AML-193 (cell line): ENCODE measurements at regions not wholly inside any gene's neighbourhood (a gene's known extent, or its start where the extent isn't known, plus 50 kb on each side); places are given as distances from the start of the nearest gene placed in this dataset.
"Not testable (repeated sequence)": the region's sequence is repeated elsewhere in the genome, so short reads cannot be mapped to it uniquely, and the experiment has no call there.

ENCODE experiments used
- DNase-seq, 2 experiments: peaks; one replicate each; lab custom pipeline; 2025; lab: John Stamatoyannopoulos, UW

DNA sequence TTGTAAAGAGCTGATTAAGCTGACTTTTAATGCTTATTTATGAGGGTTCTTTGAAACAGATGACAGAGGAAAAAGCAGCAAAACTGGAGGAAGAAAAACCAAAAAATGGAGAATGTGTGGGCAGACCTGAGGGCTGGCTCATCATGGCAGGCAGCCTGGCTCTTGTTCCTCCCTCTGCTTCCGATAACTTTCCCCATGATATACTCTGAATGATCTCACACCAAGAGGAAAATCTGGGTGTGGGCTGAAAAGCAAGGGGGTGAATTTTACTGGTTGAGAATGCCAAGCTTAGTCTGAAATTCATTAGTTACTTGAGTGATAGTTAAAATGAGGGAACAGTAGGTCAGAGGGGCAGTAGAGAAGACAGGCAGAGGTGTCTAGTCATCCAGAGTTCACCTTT lies 330.1 kb upstream of the PRICKLE1 start:
- no peak for DNase-seq

DNA sequence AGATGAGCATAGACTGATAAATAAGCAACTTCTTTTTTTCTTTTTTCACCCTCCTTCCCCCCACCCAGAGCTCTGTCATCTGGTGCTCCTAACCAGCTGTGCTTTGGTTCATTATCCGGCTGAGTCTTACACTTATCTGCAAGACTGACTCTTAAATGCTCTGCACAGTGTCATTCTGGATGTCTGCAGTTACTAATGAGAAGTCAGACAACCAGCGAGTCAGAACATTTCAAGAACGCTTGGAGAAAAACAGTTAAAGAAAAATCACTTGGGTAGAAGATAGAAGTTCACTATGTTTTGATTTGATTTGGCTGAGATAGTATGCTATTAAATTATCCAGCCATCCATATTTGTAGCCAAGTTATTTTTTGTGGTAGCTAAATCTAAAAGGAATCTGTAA lies 328.9 kb upstream of the PRICKLE1 start:
- no peak for DNase-seq

DNA sequence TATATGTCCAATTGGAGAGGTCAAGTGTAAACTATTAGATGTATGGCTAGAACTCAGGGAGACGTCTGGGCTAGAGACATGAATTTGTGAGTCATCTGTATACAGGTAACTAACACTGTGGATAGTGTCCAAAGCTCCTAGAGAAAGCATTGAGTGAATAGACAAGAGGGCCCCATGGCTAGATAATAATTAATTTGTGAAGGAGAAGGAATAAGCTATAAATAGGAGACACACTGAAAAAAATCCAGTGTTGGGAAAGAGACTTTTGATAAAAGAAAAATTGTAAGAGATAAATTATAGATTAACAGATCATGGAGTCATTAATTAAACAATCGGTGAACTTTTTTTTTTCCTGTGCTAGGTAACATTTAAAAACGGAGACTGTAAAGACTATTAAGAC lies 326.6 kb upstream of the PRICKLE1 start:
- no peak for DNase-seq

DNA sequence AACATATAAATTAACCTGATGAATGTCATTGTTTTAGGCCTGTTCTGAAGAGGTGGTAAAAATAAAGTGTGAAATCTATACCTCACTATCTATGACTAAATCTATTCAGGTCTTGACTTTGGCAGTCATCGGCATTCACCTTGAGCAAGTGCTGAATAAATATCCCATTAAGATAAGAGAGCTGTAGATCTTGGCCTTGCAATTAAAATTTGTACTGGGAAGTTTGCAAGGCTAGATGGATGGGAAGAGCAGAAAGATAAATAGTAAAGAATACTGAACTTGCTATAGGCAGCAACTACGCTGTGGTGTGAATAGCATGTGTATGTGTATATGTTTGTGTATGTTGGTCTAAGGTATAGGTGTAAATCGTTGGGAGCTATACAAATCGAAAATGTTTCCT lies 325.9 kb upstream of the PRICKLE1 start:
- DNase-seq: no peak

- no peak for DNase-seq
These were observed 322.8 kb upstream of the PRICKLE1 start for GRCh38 chr12:42912367-42912766.

GRCh38 chr12:42910656-42911055 lies 321.1 kb upstream of the PRICKLE1 start:
- no peak for DNase-seq

GRCh38 chr12:42908712-42909111 lies 319.2 kb upstream of the PRICKLE1 start:
- no peak for DNase-seq

DNA sequence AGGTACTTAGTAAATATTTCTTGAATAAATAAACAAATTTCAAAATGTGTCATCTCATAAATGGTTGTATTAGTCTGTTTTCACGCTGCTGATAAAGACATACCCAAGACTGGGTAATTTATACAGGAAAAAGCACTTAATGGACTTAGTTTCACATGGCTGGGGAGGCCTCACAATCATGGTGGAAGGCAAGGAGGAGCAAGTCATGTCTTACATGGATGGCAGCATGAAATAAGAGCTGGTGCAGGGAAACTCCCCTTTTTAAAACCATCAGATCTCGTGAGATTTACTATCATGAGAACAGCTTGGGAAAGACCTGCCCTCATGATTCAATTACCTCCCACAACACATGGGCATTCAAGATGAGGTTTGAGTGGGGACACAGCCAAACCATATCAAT lies 317.3 kb upstream of the PRICKLE1 start:
- DNase-seq: not testable (repeated sequence)

GRCh38 chr12:42905419-42905705 lies 315.8 kb upstream of the PRICKLE1 start:
- DNase-seq: no peak

DNA sequence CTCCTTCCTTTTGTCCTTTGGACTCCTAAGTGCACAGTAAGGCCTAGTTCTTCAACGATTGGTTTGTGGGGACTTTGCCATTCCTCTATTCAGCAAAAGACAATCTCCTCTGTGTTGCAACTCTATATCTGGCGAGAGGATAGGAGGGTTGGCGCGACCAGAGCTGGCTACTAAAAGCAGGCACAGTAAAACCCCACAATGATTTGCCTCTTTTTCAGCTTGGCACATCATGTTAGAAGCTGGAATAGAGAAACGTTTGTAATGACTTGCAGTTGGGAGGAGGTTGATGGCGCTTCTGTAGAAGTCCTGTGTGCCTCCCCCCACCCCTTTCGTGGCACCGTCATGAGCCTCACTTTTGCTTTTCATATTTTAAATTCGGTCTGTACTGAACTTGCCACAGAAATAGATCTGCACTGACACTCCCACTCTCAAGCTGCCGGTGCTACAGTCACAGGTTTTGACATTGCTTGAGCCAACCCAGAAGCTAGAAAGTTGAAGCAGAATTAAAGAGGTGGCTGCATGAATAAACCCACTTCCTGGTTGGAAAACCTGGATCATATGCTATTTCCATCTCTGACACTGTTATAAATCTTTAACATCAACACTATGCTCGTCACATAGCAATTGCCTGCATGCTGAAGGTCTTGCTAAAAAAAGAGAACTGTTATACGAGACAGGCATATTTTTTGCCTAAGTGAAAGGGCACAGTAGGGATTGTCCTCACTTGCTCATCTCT lies 315.3 kb upstream of the PRICKLE1 start:
- no peak for DNase-seq

GRCh38 chr12:42903736-42904135 lies 314.2 kb upstream of the PRICKLE1 start:
- no peak for DNase-seq

DNA sequence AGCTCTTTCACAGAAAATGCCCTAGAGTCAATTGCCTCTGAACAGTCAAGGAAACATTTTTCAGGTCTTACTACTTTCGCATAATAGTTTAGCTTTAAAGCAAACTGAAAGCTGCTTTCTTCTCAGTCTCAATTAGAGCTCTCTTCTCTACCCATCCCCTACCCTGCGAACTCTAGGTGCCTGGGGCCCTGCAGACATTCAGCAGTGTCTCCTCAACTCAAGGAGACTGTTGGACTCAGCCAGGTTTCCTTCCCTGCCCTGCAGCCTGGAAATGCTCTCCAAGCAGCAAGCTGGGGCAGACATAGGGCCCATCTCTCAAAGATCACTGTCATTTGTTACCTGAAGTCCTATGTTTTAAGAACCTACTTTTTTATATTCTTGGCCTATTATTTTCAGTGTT lies 312.5 kb upstream of the PRICKLE1 start:
- DNase-seq: no peak

GRCh38 chr12:42893803-42894202 lies 304.3 kb upstream of the PRICKLE1 start:
- no peak for DNase-seq

DNA sequence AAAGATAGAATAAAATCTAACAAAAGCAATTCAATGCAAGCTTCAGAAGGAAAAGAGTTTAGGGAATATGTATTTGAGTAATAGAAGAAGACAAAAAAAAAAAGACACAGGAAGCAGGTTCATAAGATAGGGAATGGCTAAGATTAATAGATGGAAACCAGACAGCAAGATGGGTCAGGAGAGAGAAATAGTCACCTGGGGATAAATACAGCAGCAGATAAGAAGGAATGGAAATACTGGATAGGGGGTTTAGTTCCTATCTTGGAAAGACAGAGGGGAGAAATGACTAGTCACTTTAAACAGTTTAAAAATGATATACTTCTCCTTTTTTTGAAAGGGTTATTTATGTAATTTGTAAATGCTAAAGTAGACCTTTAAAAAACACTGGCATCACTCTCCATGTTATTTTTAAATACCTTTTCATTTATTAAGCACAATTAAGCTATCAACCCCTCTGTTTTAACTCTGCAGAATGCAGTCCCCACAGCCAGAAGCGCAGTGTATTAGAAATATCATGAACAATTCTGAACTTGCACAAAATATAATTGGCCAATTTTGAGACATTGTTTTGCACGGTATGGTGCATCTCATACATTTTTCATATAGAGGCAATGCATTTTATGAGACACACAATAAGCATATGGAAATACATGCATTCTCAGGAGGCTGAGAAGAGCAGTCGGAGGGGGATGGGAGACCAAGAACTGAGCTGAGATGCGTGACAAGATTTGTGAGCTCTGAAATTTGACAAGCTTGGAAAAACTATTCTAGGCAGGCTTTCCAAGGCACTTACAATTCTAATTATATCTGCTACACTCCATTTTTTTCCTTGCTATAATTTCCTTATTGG lies 303.4 kb upstream of the PRICKLE1 start:
- DNase-seq: no peak

GRCh38 chr12:42887657-42888056 lies 298.1 kb upstream of the PRICKLE1 start:
- DNase-seq: no peak

DNA sequence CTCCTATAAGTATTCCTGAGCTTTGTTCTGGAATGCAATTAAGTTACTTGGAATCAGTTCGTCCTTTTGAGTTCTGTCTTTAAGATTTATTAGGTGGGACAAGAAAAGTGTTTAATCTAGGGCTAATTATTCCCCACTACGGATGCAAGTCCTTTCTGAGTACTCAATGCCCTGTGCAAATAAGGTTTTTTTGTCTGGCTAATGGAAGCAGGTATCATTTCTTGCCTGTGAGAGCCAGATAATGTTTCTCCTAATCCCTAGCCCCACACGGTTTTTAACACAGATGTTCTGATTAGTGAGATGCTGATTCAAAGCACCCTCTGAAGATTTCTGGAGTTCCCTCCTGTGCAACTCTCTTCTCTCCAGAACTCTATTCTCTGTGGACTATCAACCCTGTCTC lies 296.6 kb upstream of the PRICKLE1 start:
- DNase-seq: no peak

GRCh38 chr12:42885677-42886076 lies 296.1 kb upstream of the PRICKLE1 start:
- no peak for DNase-seq

- no peak for DNase-seq
These were observed 294.6 kb upstream of the PRICKLE1 start for GRCh38 chr12:42884116-42884515.

DNA sequence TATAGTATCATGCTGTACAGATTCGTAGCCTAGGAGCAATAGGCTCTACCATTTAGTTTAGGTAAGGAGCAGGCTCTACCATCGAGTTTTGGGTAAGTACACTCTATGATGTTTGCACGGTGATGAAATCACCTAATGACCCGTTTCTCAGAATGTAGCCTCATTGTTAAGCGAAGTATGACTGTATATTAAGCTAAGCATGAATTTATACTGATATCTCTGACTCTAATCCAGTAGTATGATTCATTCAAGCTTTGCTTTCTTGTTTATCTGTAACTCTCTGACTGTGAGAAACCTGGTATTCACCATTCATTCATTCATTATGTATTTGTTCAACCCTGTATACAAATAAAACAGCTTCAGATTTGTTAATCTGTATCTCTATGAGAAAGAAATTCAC lies 283.9 kb upstream of the PRICKLE1 start:
- DNase-seq: no peak

- no peak for DNase-seq
These were observed 282.3 kb upstream of the PRICKLE1 start for GRCh38 chr12:42871816-42872215.

GRCh38 chr12:42868291-42868690 lies 278.7 kb upstream of the PRICKLE1 start:
- no peak for DNase-seq

- no peak for DNase-seq
These were observed 275.7 kb upstream of the PRICKLE1 start for GRCh38 chr12:42865282-42865681.

GRCh38 chr12:42862055-42862454 lies 272.5 kb upstream of the PRICKLE1 start:
- no peak for DNase-seq

DNA sequence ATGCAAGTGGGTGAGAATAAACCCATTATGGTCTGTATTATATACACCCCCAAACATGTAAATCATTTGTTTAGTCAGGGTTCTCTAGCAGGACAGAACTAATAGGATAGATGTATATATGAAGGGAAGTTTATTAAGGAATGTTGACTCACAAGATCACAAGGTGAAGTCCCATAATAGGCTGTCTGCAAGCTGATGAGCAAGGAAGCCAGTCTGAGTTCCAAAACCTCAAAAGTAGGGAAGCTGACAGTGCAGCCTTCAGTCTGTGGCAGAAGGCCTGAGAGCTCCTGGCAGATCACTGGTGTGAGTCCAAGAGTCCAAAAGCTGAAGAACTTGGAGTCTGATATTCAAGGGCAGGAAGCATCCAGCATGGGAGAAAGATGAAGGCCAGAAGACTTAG lies 270.8 kb upstream of the PRICKLE1 start:
- DNase-seq: not testable (repeated sequence)
